IMR-90 (cell line): ENCODE measurements at regions not wholly inside any gene's neighbourhood (a gene's known extent, or its start where the extent isn't known, plus 50 kb on each side); places are given as distances from the start of the nearest gene placed in this dataset.

ENCODE experiments used
- ATAC-seq: fragments of 200-7000 bp; cut with Tn5 transposase; 2 replicates; pipeline ENCODE4 v1.9.1; 2020; ENCODE audit warnings: low read depth, mild to moderate bottlenecking, moderate library complexity
- BruUV-seq: library from RNA; stranded (reverse); fragments of 400-500 nt; replicated peaks from 2 replicates; lab custom pipeline; 2021; lab: Mats Ljungman, UMichigan
- CTCF ChIA-PET: fragments of 300-600 bp; formaldehyde crosslinking; extraction: SDS; loops from one replicate; lab custom pipeline; 2021; ENCODE audit warnings: antibody characterized with exemption; lab: Yijun Ruan, JAX
- POLR2A ChIA-PET: fragments of 300-600 bp; sonication (Branson Sonifier 250); formaldehyde crosslinking; loops from one replicate; lab custom pipeline; 2022; ENCODE audit warnings: antibody characterized with exemption; ENCODE audit not compliant: unreplicated experiment; lab: Charles Lee
- DNase-seq: peaks from one replicate; pipeline ENCODE4 v3.0.0; 2013
- H2AFZ ChIP-seq: replicated peaks from 2 replicates; pipeline ENCODE3; 2013; ENCODE audit warnings: low read length, mild to moderate bottlenecking; ENCODE audit not compliant: poor library complexity
- H2AK5ac ChIP-seq: 2 replicates; pipeline ENCODE4 v1.6.1; 2013; ENCODE audit warnings: low read depth, low read length, inconsistent platforms
- H2AK9ac ChIP-seq: replicated peaks from 2 replicates; pipeline ENCODE3; 2013; ENCODE audit warnings: mild to moderate bottlenecking, low read depth, low read length, moderate library complexity; ENCODE audit not compliant: poor library complexity
- H2BK120ac ChIP-seq: 2 replicates; pipeline ENCODE4 v1.6.1; 2013; ENCODE audit warnings: low read depth, low read length, inconsistent platforms
- H2BK15ac ChIP-seq: 3 replicates; pipeline ENCODE4 v1.6.1; 2013; ENCODE audit warnings: low read depth, low read length, inconsistent platforms
- H2BK20ac ChIP-seq: 2 replicates; pipeline ENCODE4 v1.6.1; 2013; ENCODE audit warnings: low read depth, mild to moderate bottlenecking, inconsistent platforms, low read length, moderate library complexity
- H2BK5ac ChIP-seq: 2 replicates; pipeline ENCODE4 v1.6.1; 2013; ENCODE audit warnings: mild to moderate bottlenecking, low read depth, low read length, inconsistent platforms; ENCODE audit not compliant: poor library complexity, severe bottlenecking
- H3K14ac ChIP-seq: replicated peaks from 2 replicates; pipeline ENCODE4 v1.6.1; 2013; ENCODE audit warnings: low read depth, low read length, inconsistent platforms
- H3K18ac ChIP-seq: 2 replicates; pipeline ENCODE4 v1.6.1; 2013; ENCODE audit warnings: low read depth, low read length, control low read depth
- H3K23ac ChIP-seq: 2 replicates; pipeline ENCODE4 v1.6.1; 2013; ENCODE audit warnings: low read depth, low read length, inconsistent platforms
- H3K27ac ChIP-seq: 2 replicates; pipeline ENCODE4 v1.5.1; 2013; ENCODE audit warnings: mild to moderate bottlenecking, control low read depth, low read length; ENCODE audit not compliant: insufficient read depth
- H3K27me3 ChIP-seq: 2 replicates; pipeline ENCODE4 v1.6.1; 2013; ENCODE audit warnings: low read length; ENCODE audit not compliant: control insufficient read depth, insufficient read depth
- H3K36me3 ChIP-seq: 2 replicates; pipeline ENCODE4 v1.6.1; 2013; ENCODE audit warnings: low read length, mixed read lengths; ENCODE audit not compliant: control insufficient read depth, insufficient read depth
- H3K4ac ChIP-seq: 2 replicates; pipeline ENCODE4 v1.6.1; 2013; ENCODE audit warnings: low read depth, low read length, inconsistent platforms
- H3K4me1 ChIP-seq: 2 replicates; pipeline ENCODE4 v1.6.1; 2013; ENCODE audit warnings: low read length, mixed read lengths; ENCODE audit not compliant: control insufficient read depth, insufficient read depth
- H3K4me2 ChIP-seq: 2 replicates; pipeline ENCODE4 v1.6.1; 2013; ENCODE audit warnings: low read depth, mild to moderate bottlenecking, control low read depth, low read length, moderate library complexity
- H3K4me3 ChIP-seq: 2 replicates; pipeline ENCODE4 v1.5.1; 2013; ENCODE audit warnings: low read depth, mild to moderate bottlenecking, control low read depth, low read length, moderate library complexity; ENCODE audit not compliant: insufficient read depth
- H3K56ac ChIP-seq: 2 replicates; pipeline ENCODE4 v1.6.1; 2013; ENCODE audit warnings: low read length, inconsistent platforms; ENCODE audit not compliant: insufficient read depth; ENCODE audit errors: extremely low read depth
- H3K79me1 ChIP-seq, 2 experiments: 2 replicates each; pipeline ENCODE4 v1.6.1; 2013; ENCODE audit warnings: low read length in 2 of 2, inconsistent platforms in 1 of 2, low read depth in 1 of 2
- H3K9ac ChIP-seq: 2 replicates; pipeline ENCODE4 v1.6.1; 2013; ENCODE audit warnings: low read depth, low read length, control low read depth
- H3K9me1 ChIP-seq: 2 replicates; pipeline ENCODE4 v1.6.1; 2013; ENCODE audit warnings: low read length, inconsistent platforms; ENCODE audit not compliant: insufficient read depth
- H3K9me3 ChIP-seq: 2 replicates; pipeline ENCODE4 v1.6.1; 2013; ENCODE audit warnings: low read length; ENCODE audit not compliant: control insufficient read depth, insufficient read depth
- H4K20me1 ChIP-seq: 2 replicates; pipeline ENCODE4 v1.6.1; 2013; ENCODE audit warnings: low read length, inconsistent platforms; ENCODE audit not compliant: insufficient read depth
- H4K5ac ChIP-seq: 2 replicates; pipeline ENCODE4 v1.6.1; 2013; ENCODE audit warnings: mild to moderate bottlenecking, low read depth, low read length, control low read depth
- H4K8ac ChIP-seq, 2 experiments: 2 replicates each; pipeline ENCODE4 v1.6.1; 2013; ENCODE audit warnings: low read depth in 2 of 2, low read length in 2 of 2, control low read depth in 1 of 2, inconsistent platforms in 1 of 2
- H4K91ac ChIP-seq: 2 replicates; pipeline ENCODE4 v1.6.1; 2013; ENCODE audit warnings: low read depth, low read length, inconsistent platforms; ENCODE audit not compliant: insufficient read depth
- MAFK ChIP-seq: IDR thresholded peaks from 2 replicates; pipeline ENCODE4 v1.6.1; 2012; ENCODE audit warnings: low read depth, low read length, improper control_type of control experiment
- MXI1 ChIP-seq: IDR thresholded peaks from 2 replicates; pipeline ENCODE4 v1.6.1; 2012; ENCODE audit warnings: low read depth, mild to moderate bottlenecking, low read length, moderate library complexity, borderline replicate concordance
- WGBS, 2 experiments: methylation state at CpG; one replicate each; pipeline versions ENCODE4 v1.1.5 to v1.1.7; 2013; ENCODE audit warnings: missing lambda C conversion rate in 2 of 2; ENCODE audit not compliant: insufficient read length in 1 of 2; ENCODE audit errors: extremely low coverage in 2 of 2; 5-methylcytosine and 5-hydroxymethylcytosine counted together
- dilution Hi-C: fragments of 300-500 bp; cut with HindIII; formaldehyde crosslinking; loops from one replicate; pipeline ENCODE4 v1.14.3; 2018; ENCODE audit warnings: low sequenced_read_pairs; ENCODE audit not compliant: unreplicated experiment
- in situ Hi-C: fragments of 300-500 bp; cut with MboI; formaldehyde crosslinking; loops from 3 replicates; pipeline ENCODE4 v1.14.3; 2019; ENCODE audit warnings: low sequenced_read_pairs, inconsistent platforms, mixed read lengths
- intact Hi-C: fragments of 100-400 bp; cut with micrococcal nuclease; formaldehyde crosslinking; loops from 2 replicates; pipeline ENCODE4 v1.10.0; 2022

DNA sequence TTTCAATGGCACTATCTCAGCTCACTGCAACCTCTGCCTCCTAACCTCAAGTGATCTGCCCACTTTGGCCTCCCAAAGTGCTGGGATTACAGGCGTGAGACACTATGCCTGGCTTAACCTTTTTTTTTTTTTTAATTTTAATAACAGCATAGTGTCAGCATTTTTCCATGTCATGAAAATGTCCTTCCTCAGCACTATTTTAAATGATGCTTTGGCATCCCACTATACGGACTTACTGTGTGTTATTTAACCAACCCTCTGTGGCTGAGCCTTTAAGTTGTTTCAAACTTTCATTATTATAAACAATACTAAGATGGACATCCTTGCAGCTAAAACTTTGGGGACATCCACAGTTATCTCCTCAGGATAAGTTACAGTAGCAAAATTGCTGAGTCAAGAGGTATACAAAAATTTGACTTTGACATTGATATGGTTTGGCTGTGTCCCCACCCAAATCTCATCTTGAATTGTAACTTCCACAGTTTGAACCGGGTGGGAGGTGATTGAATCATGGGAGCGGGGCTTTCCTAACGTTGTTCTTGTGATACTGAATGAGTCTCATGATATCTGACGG lies 123.8 kb upstream of the JARID2 start:
- TF ChIP-seq MXI1 (no peak), MAFK (peak; percentile 56)
- no peak overlapping the region for H2AK5ac ChIP-seq
- ATAC-seq (no peak), DNase-seq (no peak)
- intact Hi-C loops = no loop called here
- H3K27ac ChIP-seq = no peak overlapping the region
- H2BK5ac ChIP-seq = no peak overlapping the region
- no peak overlapping the region for H2AFZ ChIP-seq
- H2AK9ac ChIP-seq = no peak overlapping the region
- dilution Hi-C loops = no loop called here
- ChIA-PET CTCF (interaction anchor here (0.6 kb wide), 1 partner anchor 51 kb away, joined by 4 read pairs; no protein-coding TSS in a partner anchor), POLR2A (no interaction called here)
- no peaks in the 10 kb centered on the region for H3K9me1 ChIP-seq
- H3K56ac ChIP-seq = no peak overlapping the region
- WGBS, 2 experiments = 100% methylated on average over 1 of the region's 6 CpGs; no CpG with 5 or more reads in 1 of the 2 experiments
- no peak overlapping the region for H2BK15ac ChIP-seq
- H4K5ac ChIP-seq = no peak overlapping the region
- no peak overlapping the region for H3K9ac ChIP-seq
- no peak overlapping the region for H2BK20ac ChIP-seq
- no TSS peak for BruUV-seq
- no peaks in the 10 kb centered on the region for H4K20me1 ChIP-seq
- H3K4ac ChIP-seq = no peak overlapping the region
- in situ Hi-C loops = no loop called here
- H3K4me2 ChIP-seq = no peak overlapping the region
- no peak overlapping the region for H3K18ac ChIP-seq
- H3K27me3 ChIP-seq = no peaks in the 10 kb centered on the region
- no peak overlapping the region for H3K14ac ChIP-seq
- no peak overlapping the region for H3K23ac ChIP-seq
- no peak overlapping the region for H2BK120ac ChIP-seq
- no peak overlapping the region for H4K91ac ChIP-seq
- H4K8ac ChIP-seq = no peak overlapping the region
- no peaks in the 10 kb centered on the region for H3K36me3 ChIP-seq
- no peak overlapping the region for H3K4me3 ChIP-seq
- H3K4me1 ChIP-seq = no peaks in the 10 kb centered on the region
- no peaks in the 10 kb centered on the region for H3K9me3 ChIP-seq
- H3K79me1 ChIP-seq = no peaks in the 10 kb centered on the region
